Right atrium auricular region (tissue), 2 donors: ENCODE measurements at regions not wholly inside any gene's neighbourhood (a gene's known extent, or its start where the extent isn't known, plus 50 kb on each side); places are given as distances from the start of the nearest gene placed in this dataset.
A peak's percentile ranks its signal among the peaks of the same experiment; 100 is the strongest.

Source experiments
- DNase-seq: peaks from one replicate; pipeline ENCODE4 v3.0.0-alpha.2; 2019; ENCODE audit warnings: low spot score
- H3K27ac ChIP-seq, 2 donors: fragments of 200-600 bp; sonication (generic); 1 replicate in 1 of 2; 2 replicates in 1 of 2; pipeline ENCODE4 v1.5.1; 2016 to 2019
- H3K27me3 ChIP-seq, 2 donors: fragments of 200-600 bp; sonication (generic); one replicate each; pipeline versions ENCODE4 v1.5.1 to v1.6.0; 2017 to 2019
- H3K36me3 ChIP-seq: fragments of 200-600 bp; sonication (generic); one replicate; pipeline ENCODE4 v1.5.1; 2016
- H3K4me1 ChIP-seq, 2 donors: fragments of 200-600 bp; sonication (generic); one replicate each; pipeline versions ENCODE4 v1.5.1 to v1.6.0; 2017 to 2019
- H3K4me3 ChIP-seq, 2 donors: fragments of 200-600 bp; sonication (generic); 1 replicate in 1 of 2; 2 replicates in 1 of 2; pipeline ENCODE4 v1.5.1; 2017 to 2019; ENCODE audit warnings: mild to moderate bottlenecking in 1 of 2, moderate library complexity in 1 of 2
- H3K9me3 ChIP-seq, 2 donors: fragments of 200-600 bp; sonication (generic); one replicate each; pipeline ENCODE4 v1.5.1; 2019
- CTCF ChIP-seq, 2 donors: fragments of 200-600 bp; sonication (generic); IDR thresholded peaks; one replicate each; pipeline ENCODE4 v1.5.1; 2019; ENCODE audit warnings: antibody characterized with exemption in 2 of 2

DNA sequence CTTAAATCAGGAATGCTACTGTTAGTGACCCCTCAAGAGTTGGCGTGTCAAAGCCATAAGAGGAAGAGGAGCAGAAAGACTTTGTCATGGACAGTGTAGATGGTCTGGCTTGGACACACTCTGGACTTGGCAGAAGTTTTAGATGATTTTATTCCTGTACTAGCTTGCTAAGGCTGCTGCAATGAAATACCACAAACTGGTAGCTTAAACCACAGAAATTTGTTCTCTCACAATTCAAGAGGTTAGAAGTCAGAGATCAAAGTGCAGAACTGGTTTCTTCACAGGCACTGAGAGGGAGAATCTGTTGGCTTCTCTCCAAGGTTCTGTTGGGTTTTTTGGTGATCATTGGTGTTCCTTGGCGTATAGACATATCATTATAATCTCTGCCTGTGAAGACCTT, 869.8 kb upstream of the B3GALT2 start:
- no peak for DNase-seq
- Histone ChIP-seq H3K27me3 (no peaks in the 10 kb centered on the region), H3K4me1 (no peaks in the 10 kb centered on the region), H3K36me3 (no peaks in the 10 kb centered on the region), H3K9me3 (no peaks in the 10 kb centered on the region), H3K4me3 (no peak overlapping the region), H3K27ac (peak overlapping the region in 1 of 2 donors; percentile 71)
- no peak for TF ChIP-seq CTCF (IDR thresholded peaks at IDR 0.05)

DNA sequence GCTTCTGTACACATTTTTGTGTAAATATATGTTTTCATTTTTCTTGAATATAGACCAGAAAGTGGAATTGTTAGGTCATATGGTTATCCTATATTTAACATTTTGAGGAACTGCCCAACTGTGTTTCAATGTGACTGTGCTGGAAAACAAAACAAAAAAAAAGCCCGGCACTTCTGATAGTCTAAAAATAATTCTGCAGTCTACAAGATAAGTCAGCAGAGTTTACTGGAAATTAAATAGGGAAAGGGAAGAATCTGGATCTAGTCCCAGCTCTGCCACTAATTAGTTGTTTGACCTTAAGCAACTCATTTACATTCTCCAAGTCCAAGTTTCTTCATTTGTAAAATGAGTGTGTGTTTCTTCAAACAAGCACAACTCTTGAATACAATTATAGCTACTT, 869.1 kb upstream of the B3GALT2 start:
- no peak for DNase-seq
- no peaks in the 10 kb centered on the region for H3K9me3 ChIP-seq
- no peaks in the 10 kb centered on the region for H3K4me1 ChIP-seq
- no peaks in the 10 kb centered on the region for H3K27me3 ChIP-seq
- no peaks in the 10 kb centered on the region for H3K36me3 ChIP-seq
- no peak for TF ChIP-seq CTCF (IDR thresholded peaks at IDR 0.05)
- H3K27ac ChIP-seq, result peak overlapping the region; percentile 13 to 71
- no peak overlapping the region for H3K4me3 ChIP-seq

GRCh38 chr1:194052514-194053338, 866.3 kb upstream of the B3GALT2 start:
- Histone ChIP-seq H3K4me1 (no peaks in the 10 kb centered on the region), H3K27ac (no peak overlapping the region), H3K36me3 (no peaks in the 10 kb centered on the region), H3K27me3 (no peaks in the 10 kb centered on the region), H3K4me3 (no peak overlapping the region), H3K9me3 (no peaks in the 10 kb centered on the region)
- no peak for TF ChIP-seq CTCF (IDR thresholded peaks at IDR 0.05)
- no peak for DNase-seq

GRCh38 chr1:194047921-194048320, 861.5 kb upstream of the B3GALT2 start:
- DNase-seq, result no peak
- TF ChIP-seq CTCF (IDR thresholded peaks at IDR 0.05), result no peak
- Histone ChIP-seq H3K27me3 (no peaks in the 10 kb centered on the region), H3K4me3 (no peak overlapping the region), H3K36me3 (no peaks in the 10 kb centered on the region), H3K9me3 (no peaks in the 10 kb centered on the region), H3K27ac (no peak overlapping the region), H3K4me1 (no peaks in the 10 kb centered on the region)

DNA sequence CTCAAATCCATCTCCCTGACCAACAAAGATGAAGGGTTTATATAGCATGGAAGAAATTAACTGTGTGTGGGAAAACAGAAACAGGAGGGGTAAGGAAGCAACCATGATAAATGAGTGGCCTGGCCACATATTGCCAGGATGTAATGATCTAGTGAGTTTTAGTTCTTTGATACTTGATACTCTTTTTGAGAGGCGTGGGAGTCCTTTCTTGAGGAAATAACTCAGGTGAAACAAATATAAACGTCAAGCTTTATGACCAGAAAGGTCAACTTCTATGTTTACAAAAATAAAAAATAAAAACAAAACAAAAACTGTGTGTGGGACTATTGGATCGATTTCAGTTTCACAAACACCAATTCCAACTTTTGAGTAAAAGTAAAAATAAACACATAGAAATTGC, 860.8 kb upstream of the B3GALT2 start:
- DNase-seq, result no peak
- Histone ChIP-seq H3K4me1 (no peaks in the 10 kb centered on the region), H3K27me3 (no peaks in the 10 kb centered on the region), H3K27ac (no peak overlapping the region), H3K9me3 (no peaks in the 10 kb centered on the region), H3K36me3 (no peaks in the 10 kb centered on the region), H3K4me3 (no peak overlapping the region)
- no peak for TF ChIP-seq CTCF (IDR thresholded peaks at IDR 0.05)

GRCh38 chr1:194045416-194045815, 859.0 kb upstream of the B3GALT2 start:
- Histone ChIP-seq H3K27ac (no peak overlapping the region), H3K27me3 (no peaks in the 10 kb centered on the region), H3K36me3 (no peaks in the 10 kb centered on the region), H3K9me3 (no peaks in the 10 kb centered on the region), H3K4me1 (no peaks in the 10 kb centered on the region), H3K4me3 (no peak overlapping the region)
- no peak for TF ChIP-seq CTCF (IDR thresholded peaks at IDR 0.05)
- no peak for DNase-seq
